ENCODE measurements at regions not wholly inside any gene's neighbourhood (a gene's known extent, or its start where the extent isn't known, plus 50 kb on each side); places are given as distances from the start of the nearest gene placed in this dataset.
"Not testable (repeated sequence)": the region's sequence is repeated elsewhere in the genome, so short reads cannot be mapped to it uniquely, and the experiment has no call there.

GRCh38 chr11:15361316-15361715 lies 246.6 kb downstream of the INSC start:
- Mint-ChIP-seq H3K4me1 (no peaks in the 10 kb centered on the region), H3K27ac (no peak overlapping the region), H3K27me3 (ENCODE audit: low read depth) (peaks cover 13% of the 10 kb centered on the region), H3K36me3 (no peaks in the 10 kb centered on the region), H3K4me3 (no peak overlapping the region), H3K9me3 (no peaks in the 10 kb centered on the region)
- no peak for TF ChIP-seq CTCF (IDR thresholded peaks at IDR 0.05; ENCODE audit: unreplicated experiment)
- no peak for DNase-seq (ENCODE audit: low spot score in 2 of 2, unreplicated experiment in 2 of 2)

- DNase-seq (ENCODE audit: low spot score in 2 of 2, unreplicated experiment in 2 of 2); H3K27ac Mint-ChIP-seq; H3K4me1 Mint-ChIP-seq; H3K9me3 Mint-ChIP-seq; H3K36me3 Mint-ChIP-seq; H3K4me3 Mint-ChIP-seq: not testable (repeated sequence)
- H3K27me3 Mint-ChIP-seq (ENCODE audit: low read depth) = peaks cover 34% of the 10 kb centered on the region
Measured at GRCh38 chr11:15365286-15365685, 250.6 kb downstream of the INSC start.

GRCh38 chr11:15367695-15368094 lies 253.0 kb downstream of the INSC start:
- no peaks in the 10 kb centered on the region for H3K4me1 Mint-ChIP-seq
- DNase-seq (ENCODE audit: low spot score in 2 of 2, unreplicated experiment in 2 of 2) = no peak
- no peaks in the 10 kb centered on the region for H3K9me3 Mint-ChIP-seq

GRCh38 chr11:15370495-15371147 lies 255.9 kb downstream of the INSC start:
- peaks cover 33% of the 10 kb centered on the region for H3K27me3 Mint-ChIP-seq (ENCODE audit: low read depth)
- H3K36me3 Mint-ChIP-seq = no peaks in the 10 kb centered on the region
- H3K4me3 Mint-ChIP-seq = no peak overlapping the region
- no peaks in the 10 kb centered on the region for H3K4me1 Mint-ChIP-seq
- H3K9me3 Mint-ChIP-seq = peaks cover 2% of the 10 kb centered on the region
- no peak for TF ChIP-seq CTCF (IDR thresholded peaks at IDR 0.05; ENCODE audit: unreplicated experiment)
- DNase-seq (ENCODE audit: low spot score in 2 of 2, unreplicated experiment in 2 of 2) = no peak
- H3K27ac Mint-ChIP-seq = no peak overlapping the region

More at GRCh38 chr11:15367695-15368094, 253.0 kb downstream of the INSC start:
- no peak for TF ChIP-seq CTCF (IDR thresholded peaks at IDR 0.05; ENCODE audit: unreplicated experiment)
- H3K36me3 Mint-ChIP-seq = no peaks in the 10 kb centered on the region
- no peak overlapping the region for H3K4me3 Mint-ChIP-seq
- no peak overlapping the region for H3K27ac Mint-ChIP-seq
- peaks cover 40% of the 10 kb centered on the region for H3K27me3 Mint-ChIP-seq (ENCODE audit: low read depth)

- Mint-ChIP-seq H3K4me3 (no peak overlapping the region), H3K27ac (no peak overlapping the region), H3K9me3 (peaks cover 10% of the 10 kb centered on the region), H3K4me1 (no peaks in the 10 kb centered on the region), H3K36me3 (no peaks in the 10 kb centered on the region), H3K27me3 (ENCODE audit: low read depth) (peaks cover 27% of the 10 kb centered on the region)
- no peak for DNase-seq (ENCODE audit: low spot score in 2 of 2, unreplicated experiment in 2 of 2)
- TF ChIP-seq CTCF (IDR thresholded peaks at IDR 0.05; ENCODE audit: unreplicated experiment) = no peak
Measured at GRCh38 chr11:15371533-15371932, 256.8 kb downstream of the INSC start.

- Mint-ChIP-seq H3K4me3 (no peak overlapping the region), H3K9me3 (peaks cover 23% of the 10 kb centered on the region), H3K27ac (no peak overlapping the region), H3K27me3 (ENCODE audit: low read depth) (peaks cover 8% of the 10 kb centered on the region), H3K4me1 (no peaks in the 10 kb centered on the region), H3K36me3 (no peaks in the 10 kb centered on the region)
- no peak for DNase-seq (ENCODE audit: low spot score in 2 of 2, unreplicated experiment in 2 of 2)
- no peak for TF ChIP-seq CTCF (IDR thresholded peaks at IDR 0.05; ENCODE audit: unreplicated experiment)
Measured at GRCh38 chr11:15374418-15374817, 259.7 kb downstream of the INSC start.
